ENCODE measurements at regions not wholly inside any gene's neighbourhood (a gene's known extent, or its start where the extent isn't known, plus 50 kb on each side); places are given as distances from the start of the nearest gene placed in this dataset.

GRCh38 chr15:75125935-75126334 lies 75.7 kb upstream of the C15orf39 start:
- 98% methylated on average over 5 of the region's 5 CpGs for WGBS (ENCODE audit: insufficient coverage)
- Mint-ChIP-seq H3K4me3 (no peak overlapping the region), H3K27ac (peak overlapping the region; percentile 42 to 64), H3K9me3 (no peaks in the 10 kb centered on the region), H3K36me3 (no peaks in the 10 kb centered on the region), H3K4me1 (peaks cover 38 to 54% of the 10 kb centered on the region in 2 donors), H3K27me3 (ENCODE audit: low read depth in 2 of 2) (no peaks in the 10 kb centered on the region)
- TF ChIP-seq CTCF (IDR thresholded peaks at IDR 0.05): no peak
- no peak overlapping the region for H3K27ac ChIP-seq (ENCODE audit: low read length)
- H3K4me1 ChIP-seq (ENCODE audit: control insufficient read depth, insufficient read depth, low read length): peaks cover 62% of the 10 kb centered on the region
- intact Hi-C loops (cut with micrococcal nuclease): loop anchor here (5.0 kb wide), 1 partner anchor 56 kb away; no protein-coding TSS in a partner anchor
- H3K9me3 ChIP-seq (ENCODE audit: control insufficient read depth, insufficient read depth, low read length): no peaks in the 10 kb centered on the region
- H3K27me3 ChIP-seq (ENCODE audit: control insufficient read depth, insufficient read depth, low read length): no peaks in the 10 kb centered on the region
- no peak overlapping the region for H3K4me3 ChIP-seq (ENCODE audit: low read length)
- ATAC-seq (no peak), DNase-seq (no peak)
- H3K36me3 ChIP-seq (ENCODE audit: control insufficient read depth, insufficient read depth, low read length): no peaks in the 10 kb centered on the region

GRCh38 chr15:75126864-75127580 lies 74.7 kb upstream of the C15orf39 start:
- Histone ChIP-seq H3K27ac (ENCODE audit: low read length) (no peak overlapping the region), H3K4me3 (ENCODE audit: low read length) (no peak overlapping the region), H3K9me3 (ENCODE audit: control insufficient read depth, insufficient read depth, low read length) (no peaks in the 10 kb centered on the region), H3K36me3 (ENCODE audit: control insufficient read depth, insufficient read depth, low read length) (no peaks in the 10 kb centered on the region), H3K4me1 (ENCODE audit: control insufficient read depth, insufficient read depth, low read length) (peaks cover 70% of the 10 kb centered on the region), H3K27me3 (ENCODE audit: control insufficient read depth, insufficient read depth, low read length) (no peaks in the 10 kb centered on the region)
- DNase-seq (no peak), ATAC-seq (no peak)
- WGBS (ENCODE audit: insufficient coverage): 98% methylated on average over 10 of the region's 10 CpGs
- H3K27ac Mint-ChIP-seq: peak overlapping the region; percentile 72 to 96
- intact Hi-C loops (cut with micrococcal nuclease): loop anchor here (5.0 kb wide), 1 partner anchor 55 kb away; no protein-coding TSS in a partner anchor
- no peak for TF ChIP-seq CTCF (IDR thresholded peaks at IDR 0.05)
- no peaks in the 10 kb centered on the region for H3K9me3 Mint-ChIP-seq
- peaks cover 43 to 64% of the 10 kb centered on the region in 2 donors for H3K4me1 Mint-ChIP-seq
- H3K27me3 Mint-ChIP-seq (ENCODE audit: low read depth in 2 of 2): no peaks in the 10 kb centered on the region
- peak overlapping the region; percentile 25 for H3K4me3 Mint-ChIP-seq
- no peaks in the 10 kb centered on the region for H3K36me3 Mint-ChIP-seq

- TF ChIP-seq CTCF (IDR thresholded peaks at IDR 0.05): no peak
- Histone ChIP-seq H3K27me3 (ENCODE audit: control insufficient read depth, insufficient read depth, low read length) (no peaks in the 10 kb centered on the region), H3K27ac (ENCODE audit: low read length) (peak overlapping the region; percentile 10), H3K4me3 (ENCODE audit: low read length) (no peak overlapping the region), H3K36me3 (ENCODE audit: control insufficient read depth, insufficient read depth, low read length) (no peaks in the 10 kb centered on the region), H3K9me3 (ENCODE audit: control insufficient read depth, insufficient read depth, low read length) (no peaks in the 10 kb centered on the region), H3K4me1 (ENCODE audit: control insufficient read depth, insufficient read depth, low read length) (peaks cover 60% of the 10 kb centered on the region)
- no peak for ATAC-seq
- Mint-ChIP-seq H3K4me1 (peaks cover 35 to 54% of the 10 kb centered on the region in 2 donors), H3K27me3 (ENCODE audit: low read depth in 2 of 2) (no peaks in the 10 kb centered on the region), H3K36me3 (no peaks in the 10 kb centered on the region), H3K4me3 (peak overlapping the region; percentile 61), H3K9me3 (no peaks in the 10 kb centered on the region), H3K27ac (peak overlapping the region; percentile 89 to 96)
- DNase-seq: no peak
- intact Hi-C loops (cut with micrococcal nuclease): loop anchor here (2.0 to 5.0 kb wide), 3 partner anchors 21 to 87 kb away; no protein-coding TSS in a partner anchor
- 96% methylated on average over 4 of the region's 4 CpGs for WGBS (ENCODE audit: insufficient coverage)
These were observed 71.9 kb upstream of the C15orf39 start for GRCh38 chr15:75129788-75130187.

All from natural killer cell (primary cell).